GM13976 (cell line): ENCODE measurements at regions not wholly inside any gene's neighbourhood (a gene's known extent, or its start where the extent isn't known, plus 50 kb on each side); places are given as distances from the start of the nearest gene placed in this dataset.

Experiments used
- DNase-seq: peaks from one replicate; pipeline ENCODE4 v3.0.0; 2012; ENCODE audit warnings: low spot score
- CTCF ChIP-seq: IDR thresholded peaks from 2 replicates; pipeline ENCODE4 v1.5.1; 2012; ENCODE audit warnings: borderline replicate concordance, mild to moderate bottlenecking; ENCODE audit not compliant: insufficient read depth; ENCODE audit errors: extremely low read depth, missing control alignments, control extremely low read depth
- in situ Hi-C: fragments of 300-500 bp; cut with MboI; formaldehyde crosslinking; loops from one replicate; pipeline ENCODE4 v1.12.0; 2022; ENCODE audit warnings: low sequenced_read_pairs, mixed read lengths, inconsistent platforms; ENCODE audit not compliant: unreplicated experiment

GRCh38 chr18:11512096-11513025 lies 97.0 kb upstream of the SLC35G4 start:
- DNase-seq: no peak
- peak; percentile 27 for TF ChIP-seq CTCF
- in situ Hi-C loops: no loop called here

GRCh38 chr18:11511434-11512095 lies 97.8 kb upstream of the SLC35G4 start:
- in situ Hi-C loops: no loop called here
- DNase-seq: peak; percentile 57
- no peak for TF ChIP-seq CTCF

- no peak for TF ChIP-seq CTCF
- DNase-seq: no peak
- in situ Hi-C loops: no loop called here
Observed at GRCh38 chr18:11506856-11507255, 102.5 kb upstream of the SLC35G4 start.

GRCh38 chr18:11505993-11506392 lies 103.4 kb upstream of the SLC35G4 start:
- in situ Hi-C loops: no loop called here
- no peak for TF ChIP-seq CTCF
- DNase-seq: no peak

GRCh38 chr18:11504962-11505361 lies 104.4 kb upstream of the SLC35G4 start:
- no peak for TF ChIP-seq CTCF
- DNase-seq: no peak
- in situ Hi-C loops: no loop called here

GRCh38 chr18:11502368-11502767 lies 107.0 kb upstream of the SLC35G4 start:
- no peak for TF ChIP-seq CTCF
- in situ Hi-C loops: no loop called here

More at GRCh38 chr18:11502368-11502767, 107.0 kb upstream of the SLC35G4 start:
- DNase-seq: no peak
